ENCODE measurements at regions not wholly inside any gene's neighbourhood (a gene's known extent, or its start where the extent isn't known, plus 50 kb on each side); places are given as distances from the start of the nearest gene placed in this dataset.

- Mint-ChIP-seq H3K4me1 (peaks cover 20 to 32% (median 22%) of the 10 kb centered on the region in 4 donors), H3K4me3 (peak overlapping the region in 1 of 8 donors; percentile 12), H3K27me3 (no peaks in the 10 kb centered on the region), H3K27ac (peak overlapping the region in 1 of 7 donors; percentile 59), H3K9me3 (peaks cover 0 to 38% (median 29%) of the 10 kb centered on the region in 8 donors), H3K36me3 (peaks cover 19 to 21% of the 10 kb centered on the region in 2 donors)
- Histone ChIP-seq H3K4me1 (ENCODE audit: insufficient read depth, low read length) (peaks cover 29% of the 10 kb centered on the region), H3K9me3 (ENCODE audit: control insufficient read depth in 1 of 2, low read length in 2 of 2) (peaks cover 0 to 4% of the 10 kb centered on the region in 2 donors), H3K27ac (ENCODE audit: low read depth, low read length) (no peak overlapping the region), H3K36me3 (ENCODE audit: insufficient read depth, low read length) (no peaks in the 10 kb centered on the region), H3K27me3 (ENCODE audit: insufficient read depth, low read length) (no peaks in the 10 kb centered on the region), H3K4me3 (ENCODE audit: low read length in 2 of 2) (no peak overlapping the region)
- POLR2A ChIA-PET (ENCODE audit: partially characterized antibody): no interaction called here
- CTCF ChIA-PET (ENCODE audit: partially characterized antibody): no interaction called here
- no peak for DNase-seq
- intact Hi-C loops (cut with micrococcal nuclease): no loop called here
Observed at GRCh38 chr14:38090506-38090905, 117.2 kb upstream of the SSTR1 start.

DNA sequence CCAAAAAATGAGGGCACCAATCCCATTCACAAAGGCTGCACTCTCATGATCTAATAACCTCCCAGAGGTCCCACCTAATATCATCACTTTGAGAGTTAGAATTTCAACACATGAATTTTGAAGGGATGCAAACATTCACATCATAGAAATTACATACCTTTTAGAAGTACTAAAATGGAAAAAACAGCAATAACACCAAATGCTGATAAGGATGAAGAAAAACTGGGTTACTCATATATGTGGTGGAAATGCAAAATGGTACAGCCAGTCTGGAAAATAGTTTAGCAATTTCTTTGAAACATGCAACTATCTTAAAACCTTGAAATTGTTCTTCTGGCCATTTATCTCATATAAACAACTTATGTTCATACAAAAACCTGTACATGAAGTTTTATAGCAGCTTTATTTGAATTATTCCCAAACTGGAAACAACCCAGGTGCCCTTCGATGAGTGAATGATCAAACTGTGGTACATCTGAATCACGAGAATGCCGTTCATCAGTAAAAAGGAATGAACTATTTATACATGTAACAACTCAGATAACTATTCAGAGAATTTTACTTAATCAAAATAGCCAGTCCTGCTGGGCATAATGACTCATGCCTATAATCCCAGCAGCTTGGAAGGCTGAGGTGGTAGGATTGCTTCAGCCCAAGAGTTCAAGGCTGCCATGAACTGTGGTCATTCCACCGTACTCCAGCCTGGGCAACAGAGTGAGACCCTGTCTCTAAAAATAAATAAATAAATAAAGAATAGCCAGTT, 109.4 kb upstream of the SSTR1 start:
- Histone ChIP-seq H3K27me3 (ENCODE audit: insufficient read depth, low read length) (no peaks in the 10 kb centered on the region), H3K36me3 (ENCODE audit: insufficient read depth, low read length) (no peaks in the 10 kb centered on the region), H3K4me3 (ENCODE audit: low read length in 2 of 2) (no peak overlapping the region), H3K4me1 (ENCODE audit: insufficient read depth, low read length) (no peaks in the 10 kb centered on the region), H3K9me3 (ENCODE audit: control insufficient read depth in 1 of 2, low read length in 2 of 2) (peaks cover 0 to 4% of the 10 kb centered on the region in 2 donors), H3K27ac (ENCODE audit: low read depth, low read length) (no peak overlapping the region)
- Mint-ChIP-seq H3K4me3 (no peak overlapping the region), H3K4me1 (peaks cover 0 to 5% (median 1%) of the 10 kb centered on the region in 4 donors), H3K9me3 (peaks cover 7 to 45% (median 30%) of the 10 kb centered on the region in 8 donors), H3K36me3 (peaks cover 6 to 7% of the 10 kb centered on the region in 2 donors), H3K27ac (no peak overlapping the region), H3K27me3 (no peaks in the 10 kb centered on the region)
- no peak for DNase-seq
- CTCF ChIA-PET (ENCODE audit: partially characterized antibody): no interaction called here
- intact Hi-C loops (cut with micrococcal nuclease): no loop called here
- POLR2A ChIA-PET (ENCODE audit: partially characterized antibody): no interaction called here

DNA sequence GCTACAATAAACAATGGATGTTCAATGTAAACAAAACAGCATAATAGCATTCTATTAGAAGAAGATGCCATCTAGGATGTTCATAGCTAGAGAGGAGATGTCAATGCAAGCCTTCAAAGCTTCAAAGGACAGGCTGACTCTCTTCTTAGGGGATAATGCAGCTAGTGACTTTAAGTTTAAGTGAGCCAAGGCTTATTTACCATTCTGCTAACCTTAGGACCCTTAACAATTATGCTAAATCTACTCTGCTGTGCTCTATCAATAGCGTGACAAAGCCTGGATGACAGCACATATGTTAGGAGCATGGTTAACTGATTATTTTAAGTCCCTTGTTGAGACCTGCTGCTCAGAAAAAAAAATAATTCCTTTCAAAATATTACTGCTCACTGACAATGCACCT, 106.0 kb upstream of the SSTR1 start:
- Histone ChIP-seq H3K4me3 (ENCODE audit: low read length in 2 of 2) (no peak overlapping the region), H3K4me1 (ENCODE audit: insufficient read depth, low read length) (no peaks in the 10 kb centered on the region), H3K27ac (ENCODE audit: low read depth, low read length) (no peak overlapping the region), H3K27me3 (ENCODE audit: insufficient read depth, low read length) (no peaks in the 10 kb centered on the region), H3K36me3 (ENCODE audit: insufficient read depth, low read length) (no peaks in the 10 kb centered on the region), H3K9me3 (ENCODE audit: control insufficient read depth in 1 of 2, low read length in 2 of 2) (no peaks in the 10 kb centered on the region)
- H3K27me3 Mint-ChIP-seq: no peaks in the 10 kb centered on the region
- H3K9me3 Mint-ChIP-seq: peaks cover 2 to 18% (median 10%) of the 10 kb centered on the region in 8 donors
- no peak for DNase-seq
- H3K4me1 Mint-ChIP-seq: peaks cover 0 to 11% (median 7%) of the 10 kb centered on the region in 4 donors
- intact Hi-C loops (cut with micrococcal nuclease): no loop called here
- no peak overlapping the region for H3K4me3 Mint-ChIP-seq
- CTCF ChIA-PET (ENCODE audit: partially characterized antibody): no interaction called here
- H3K36me3 Mint-ChIP-seq: no peaks in the 10 kb centered on the region
- POLR2A ChIA-PET (ENCODE audit: partially characterized antibody): no interaction called here
- no peak overlapping the region for H3K27ac Mint-ChIP-seq

DNA sequence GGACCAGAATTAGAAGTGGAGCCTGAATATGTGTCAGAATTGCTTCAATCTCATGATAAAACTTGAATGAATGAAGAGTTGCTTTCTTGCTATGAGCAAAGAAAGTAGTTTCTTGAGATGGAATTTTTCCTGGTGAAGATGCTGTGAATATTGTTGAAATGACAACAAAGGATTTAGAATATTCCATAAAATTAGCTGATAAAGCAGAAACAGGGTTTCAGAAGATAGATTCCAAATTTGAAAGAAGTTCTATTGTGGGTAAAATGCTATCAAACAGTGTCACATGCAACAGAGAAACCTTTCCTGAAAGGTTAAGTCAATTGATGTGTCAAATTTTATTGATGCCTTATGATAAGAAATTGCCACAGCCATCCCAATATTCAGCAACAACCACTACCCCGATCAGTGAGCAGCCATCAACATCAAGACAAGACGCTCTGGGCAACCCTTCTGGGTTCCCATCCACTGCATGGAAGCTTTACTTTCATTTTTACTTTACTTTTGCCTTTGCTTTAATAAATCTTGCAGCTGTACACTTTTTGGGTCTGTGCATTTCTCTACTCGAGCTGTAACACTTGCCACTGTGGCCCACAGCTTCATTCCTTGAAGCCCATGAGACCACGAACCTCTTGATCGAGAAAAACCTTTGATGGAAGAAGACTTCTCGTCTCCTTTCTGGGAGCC, 104.0 kb upstream of the SSTR1 start:
- Histone ChIP-seq H3K9me3 (ENCODE audit: control insufficient read depth in 1 of 2, low read length in 2 of 2) (peaks cover 0 to 3% of the 10 kb centered on the region in 2 donors), H3K27me3 (ENCODE audit: insufficient read depth, low read length) (no peaks in the 10 kb centered on the region), H3K27ac (ENCODE audit: low read depth, low read length) (no peak overlapping the region), H3K36me3 (ENCODE audit: insufficient read depth, low read length) (no peaks in the 10 kb centered on the region), H3K4me1 (ENCODE audit: insufficient read depth, low read length) (no peaks in the 10 kb centered on the region), H3K4me3 (ENCODE audit: low read length in 2 of 2) (no peak overlapping the region)
- ChIA-PET POLR2A (ENCODE audit: partially characterized antibody) (no interaction called here), CTCF (ENCODE audit: partially characterized antibody) (interaction anchor here (0.8 kb wide), 1 partner anchor 12 kb away, joined by 3 read pairs; no protein-coding TSS in a partner anchor)
- Mint-ChIP-seq H3K27me3 (no peaks in the 10 kb centered on the region), H3K27ac (peak overlapping the region in 3 of 7 donors; percentile 1 to 72 (median 46)), H3K4me1 (peaks cover 10 to 22% (median 11%) of the 10 kb centered on the region in 4 donors), H3K4me3 (peak overlapping the region in 4 of 8 donors; percentile 62 to 76 (median 69)), H3K36me3 (no peaks in the 10 kb centered on the region), H3K9me3 (peaks cover 2 to 16% (median 10%) of the 10 kb centered on the region in 8 donors)
- DNase-seq: no peak
- intact Hi-C loops (cut with micrococcal nuclease): no loop called here

DNA sequence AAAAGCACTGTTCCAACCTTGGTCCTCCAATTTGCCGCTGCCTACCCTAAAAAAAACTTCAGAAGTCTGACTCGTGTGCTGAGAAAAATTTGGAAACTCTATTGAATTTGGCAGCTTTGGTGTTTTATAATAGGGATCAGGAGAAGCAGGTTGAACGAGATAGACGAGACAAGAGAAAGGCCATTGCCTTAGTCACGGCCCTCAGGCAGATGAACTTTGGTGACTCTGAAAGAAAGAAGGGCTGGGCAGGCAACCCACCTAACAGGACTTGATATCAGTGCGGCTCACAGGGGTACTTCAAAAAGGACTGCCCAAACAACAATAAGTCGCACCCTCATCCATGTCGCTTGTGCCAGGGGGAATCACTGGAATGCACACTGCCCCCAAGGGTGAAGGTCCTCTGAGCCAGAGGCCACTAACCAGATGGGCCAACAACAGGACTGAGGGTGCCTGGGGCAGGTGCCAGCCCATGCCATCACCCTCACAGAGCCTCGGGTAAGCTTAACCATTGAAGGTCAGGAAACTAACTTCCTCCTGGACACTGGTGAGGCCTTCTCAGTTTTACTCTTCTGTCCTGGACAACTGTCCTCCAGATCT, 102.5 kb upstream of the SSTR1 start:
- no peaks in the 10 kb centered on the region for H3K27me3 Mint-ChIP-seq
- peaks cover 10 to 22% (median 11%) of the 10 kb centered on the region in 4 donors for H3K4me1 Mint-ChIP-seq
- H3K27me3 ChIP-seq (ENCODE audit: insufficient read depth, low read length): no peaks in the 10 kb centered on the region
- H3K4me1 ChIP-seq (ENCODE audit: insufficient read depth, low read length): no peaks in the 10 kb centered on the region
- no peak overlapping the region for H3K27ac ChIP-seq (ENCODE audit: low read depth, low read length)
- peaks cover 0 to 3% of the 10 kb centered on the region in 2 donors for H3K9me3 ChIP-seq (ENCODE audit: control insufficient read depth in 1 of 2, low read length in 2 of 2)
- H3K36me3 Mint-ChIP-seq: no peaks in the 10 kb centered on the region
- no peaks in the 10 kb centered on the region for H3K36me3 ChIP-seq (ENCODE audit: insufficient read depth, low read length)
- CTCF ChIA-PET (ENCODE audit: partially characterized antibody): no interaction called here
- POLR2A ChIA-PET (ENCODE audit: partially characterized antibody): no interaction called here
- no peak for DNase-seq
- no peak overlapping the region for H3K4me3 ChIP-seq (ENCODE audit: low read length in 2 of 2)
- peaks cover 2 to 11% (median 9%) of the 10 kb centered on the region in 8 donors for H3K9me3 Mint-ChIP-seq
- H3K27ac Mint-ChIP-seq: no peak overlapping the region
- intact Hi-C loops (cut with micrococcal nuclease): no loop called here
- peak overlapping the region in 2 of 8 donors; percentile 4 to 52 for H3K4me3 Mint-ChIP-seq

DNA sequence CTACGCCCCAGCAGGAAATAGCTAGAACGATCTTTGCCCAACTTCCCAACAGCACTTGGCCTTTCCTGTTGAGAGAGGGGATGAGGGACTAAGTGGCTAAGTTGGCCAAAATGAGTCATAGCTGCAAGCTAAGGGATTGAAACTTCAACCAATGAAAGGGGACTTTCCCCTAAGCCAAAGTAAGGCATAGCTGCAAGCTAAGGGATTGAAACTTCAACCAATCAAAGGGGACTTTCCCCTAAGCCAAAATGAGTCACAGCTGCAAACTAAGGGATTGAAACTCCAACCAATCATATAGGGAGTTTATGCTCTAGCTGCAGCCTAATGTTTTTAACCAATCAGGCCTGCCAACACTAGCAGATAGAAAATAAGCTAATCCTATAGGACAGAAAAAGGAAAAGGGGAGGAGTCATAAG, 100.5 kb upstream of the SSTR1 start:
- POLR2A ChIA-PET (ENCODE audit: partially characterized antibody): no interaction called here
- no peaks in the 10 kb centered on the region for H3K27me3 Mint-ChIP-seq
- CTCF ChIA-PET (ENCODE audit: partially characterized antibody): no interaction called here
- DNase-seq: no peak
- H3K4me3 Mint-ChIP-seq: no peak overlapping the region
- Histone ChIP-seq H3K27me3 (ENCODE audit: insufficient read depth, low read length) (no peaks in the 10 kb centered on the region), H3K9me3 (ENCODE audit: control insufficient read depth in 1 of 2, low read length in 2 of 2) (peaks cover 0 to 3% of the 10 kb centered on the region in 2 donors), H3K4me3 (ENCODE audit: low read length in 2 of 2) (no peak overlapping the region), H3K27ac (ENCODE audit: low read depth, low read length) (no peak overlapping the region), H3K36me3 (ENCODE audit: insufficient read depth, low read length) (no peaks in the 10 kb centered on the region), H3K4me1 (ENCODE audit: insufficient read depth, low read length) (no peaks in the 10 kb centered on the region)
- H3K9me3 Mint-ChIP-seq: peaks cover under 1 to 6% (median 2%) of the 10 kb centered on the region in 8 donors
- peaks cover 10 to 22% (median 11%) of the 10 kb centered on the region in 4 donors for H3K4me1 Mint-ChIP-seq
- no peaks in the 10 kb centered on the region for H3K36me3 Mint-ChIP-seq
- no peak overlapping the region for H3K27ac Mint-ChIP-seq
- intact Hi-C loops (cut with micrococcal nuclease): no loop called here

- H3K36me3 ChIP-seq (ENCODE audit: insufficient read depth, low read length): no peaks in the 10 kb centered on the region
- H3K4me3 ChIP-seq (ENCODE audit: low read length in 2 of 2): no peak overlapping the region
- H3K4me1 ChIP-seq (ENCODE audit: insufficient read depth, low read length): no peaks in the 10 kb centered on the region
- no peaks in the 10 kb centered on the region for H3K36me3 Mint-ChIP-seq
- no peaks in the 10 kb centered on the region for H3K27me3 Mint-ChIP-seq
- POLR2A ChIA-PET (ENCODE audit: partially characterized antibody): no interaction called here
- no peak overlapping the region for H3K27ac ChIP-seq (ENCODE audit: low read depth, low read length)
- CTCF ChIA-PET (ENCODE audit: partially characterized antibody): interaction anchor here (1.5 kb wide), 1 partner anchor 17 kb away, joined by 4 read pairs; no protein-coding TSS in a partner anchor
- intact Hi-C loops (cut with micrococcal nuclease): no loop called here
- no peaks in the 10 kb centered on the region for H3K27me3 ChIP-seq (ENCODE audit: insufficient read depth, low read length)
- H3K27ac Mint-ChIP-seq: no peak overlapping the region
- H3K9me3 Mint-ChIP-seq: peaks cover 0 to 4% (median 2%) of the 10 kb centered on the region in 8 donors
- DNase-seq: no peak
- H3K9me3 ChIP-seq (ENCODE audit: control insufficient read depth in 1 of 2, low read length in 2 of 2): peaks cover 0 to 3% of the 10 kb centered on the region in 2 donors
- H3K4me3 Mint-ChIP-seq: no peak overlapping the region
- H3K4me1 Mint-ChIP-seq: peaks cover 6 to 19% (median 9%) of the 10 kb centered on the region in 4 donors
Observed at GRCh38 chr14:38108681-38109080, 99.0 kb upstream of the SSTR1 start.

All from CD4-positive, alpha-beta memory T cell (primary cell).